GM12892 (cell line): ENCODE measurements at regions not wholly inside any gene's neighbourhood (a gene's known extent, or its start where the extent isn't known, plus 50 kb on each side); places are given as distances from the start of the nearest gene placed in this dataset.
A peak's percentile ranks its signal among the peaks of the same experiment; 100 is the strongest.

Experiments used
- DNase-seq: peaks from one replicate; pipeline ENCODE4 v3.0.0; 2011; ENCODE audit not compliant: insufficient read length
- FAIRE-seq: peaks from 2 replicates; lab custom pipeline; 2011; peaks lifted over from hg19 to GRCh38; lab: Jason Lieb, UNC
- POLR2A ChIP-seq: IDR thresholded peaks from 2 replicates; pipeline ENCODE4 v1.6.1; 2011; ENCODE audit warnings: low read depth, low read length, control low read depth
- POLR2AphosphoS5 ChIP-seq: IDR thresholded peaks from 2 replicates; pipeline ENCODE4 v1.6.1; 2011; ENCODE audit warnings: low read depth, low read length, control low read depth
- TAF1 ChIP-seq: IDR thresholded peaks from 2 replicates; pipeline ENCODE4 v1.6.1; 2011; ENCODE audit warnings: low read depth, mild to moderate bottlenecking, control low read depth, low read length, borderline replicate concordance

DNA sequence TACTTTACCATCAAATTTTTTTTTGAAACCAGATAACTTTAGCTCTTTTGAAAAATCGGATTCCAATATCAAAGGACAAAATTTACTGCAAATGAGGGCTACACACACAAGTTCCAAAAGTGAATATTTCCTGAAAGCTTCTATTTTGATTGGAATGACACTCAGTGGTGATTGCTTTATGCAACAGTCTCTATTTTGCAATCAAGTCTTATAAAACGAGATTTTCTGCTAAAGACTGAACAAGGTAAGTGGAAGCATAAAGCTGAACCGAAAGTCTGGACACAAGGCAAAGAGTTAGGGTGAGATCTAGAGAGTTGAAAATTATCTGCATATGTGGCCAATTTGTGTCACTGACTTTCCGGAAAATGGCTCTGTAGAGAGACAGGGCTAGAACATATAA, 145.0 kb upstream of the OSR1 start:
- no peak for DNase-seq
- no peak for TF ChIP-seq POLR2AphosphoS5
- TF ChIP-seq TAF1: no peak
- no peak for TF ChIP-seq POLR2A
- no peak for FAIRE-seq

DNA sequence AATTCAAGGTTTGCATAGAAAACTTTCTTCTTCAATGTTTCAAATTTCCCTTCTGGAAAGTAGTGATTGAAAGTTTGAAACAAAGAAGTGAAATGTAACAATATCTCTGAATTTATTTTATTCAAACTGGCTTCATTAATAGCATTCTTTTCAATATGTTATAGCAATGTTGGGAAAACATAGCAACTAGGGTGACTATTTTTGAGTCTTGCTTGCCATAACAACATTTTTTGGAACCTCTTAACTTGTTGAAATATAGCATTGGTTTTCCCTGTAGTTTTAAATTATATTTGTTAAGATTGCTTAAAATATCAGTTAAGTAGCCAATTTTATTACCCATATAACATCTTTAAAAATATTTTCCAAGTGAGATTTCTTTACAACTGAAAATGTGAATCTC, 141.7 kb upstream of the OSR1 start:
- DNase-seq: no peak
- TF ChIP-seq POLR2A: no peak
- no peak for TF ChIP-seq POLR2AphosphoS5
- no peak for TF ChIP-seq TAF1
- FAIRE-seq: no peak

DNA sequence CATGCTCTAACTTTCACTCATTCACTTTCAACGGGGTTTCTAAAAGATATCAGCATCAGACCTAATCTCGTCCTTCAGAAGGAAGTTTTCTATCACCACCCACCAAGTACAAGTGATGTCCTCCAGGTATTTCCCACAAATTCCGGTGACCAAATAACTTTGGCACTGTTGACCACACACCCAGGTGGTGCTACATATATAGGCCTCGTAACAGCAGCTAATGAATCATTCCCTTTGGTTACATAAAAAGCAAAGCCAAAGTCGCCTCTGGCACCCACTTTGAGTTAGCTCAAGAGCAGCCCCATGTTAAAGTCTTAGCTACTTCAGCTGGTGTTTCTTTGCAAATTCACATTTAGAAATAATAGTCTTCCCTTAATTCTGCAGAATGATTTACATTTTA, 138.2 kb upstream of the OSR1 start:
- FAIRE-seq (no peak), DNase-seq (no peak)
- TF ChIP-seq POLR2AphosphoS5 (no peak), TAF1 (no peak), POLR2A (no peak)

DNA sequence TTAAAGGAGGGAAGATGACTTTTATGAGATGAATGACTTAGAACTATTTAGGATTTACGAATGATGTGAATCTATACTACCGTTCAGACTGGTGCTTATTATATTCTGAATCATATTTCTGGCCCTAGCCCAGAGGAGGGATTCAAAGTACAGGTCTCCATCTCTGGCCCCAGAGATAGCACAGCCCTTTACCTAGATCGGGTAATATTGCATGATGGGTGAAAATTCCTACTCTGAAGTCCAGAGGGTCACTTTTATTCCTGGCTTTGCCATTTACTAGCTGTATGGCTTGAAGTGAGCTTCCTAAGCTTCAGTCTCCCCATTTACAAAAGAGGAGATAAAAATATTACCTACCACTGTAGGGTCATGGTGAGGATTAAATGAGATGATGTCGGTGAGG, 135.8 kb upstream of the OSR1 start:
- no peak for TF ChIP-seq POLR2AphosphoS5
- no peak for TF ChIP-seq POLR2A
- no peak for TF ChIP-seq TAF1
- no peak for DNase-seq
- FAIRE-seq: no peak

DNA sequence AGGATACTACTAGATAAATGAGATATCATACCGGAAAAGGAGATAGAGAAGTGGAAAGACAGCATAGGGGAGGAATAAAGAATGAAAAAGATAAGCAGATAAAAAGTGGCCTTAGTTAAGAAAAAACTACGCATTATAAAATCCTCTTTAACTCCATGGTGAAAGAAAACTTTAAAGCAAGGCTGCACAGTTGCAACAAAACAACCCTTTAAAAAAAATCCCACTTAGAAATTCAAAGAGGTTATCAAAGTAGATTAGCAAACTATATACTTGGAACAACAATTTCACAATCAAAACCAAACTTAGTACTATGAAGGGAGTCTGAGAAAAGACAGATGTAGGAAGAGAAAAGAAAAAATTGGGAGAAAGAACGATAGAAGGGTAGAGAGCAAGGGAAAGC, 133.4 kb upstream of the OSR1 start:
- FAIRE-seq (no peak), DNase-seq (no peak)
- TF ChIP-seq POLR2AphosphoS5 (no peak), TAF1 (no peak), POLR2A (no peak)

DNA sequence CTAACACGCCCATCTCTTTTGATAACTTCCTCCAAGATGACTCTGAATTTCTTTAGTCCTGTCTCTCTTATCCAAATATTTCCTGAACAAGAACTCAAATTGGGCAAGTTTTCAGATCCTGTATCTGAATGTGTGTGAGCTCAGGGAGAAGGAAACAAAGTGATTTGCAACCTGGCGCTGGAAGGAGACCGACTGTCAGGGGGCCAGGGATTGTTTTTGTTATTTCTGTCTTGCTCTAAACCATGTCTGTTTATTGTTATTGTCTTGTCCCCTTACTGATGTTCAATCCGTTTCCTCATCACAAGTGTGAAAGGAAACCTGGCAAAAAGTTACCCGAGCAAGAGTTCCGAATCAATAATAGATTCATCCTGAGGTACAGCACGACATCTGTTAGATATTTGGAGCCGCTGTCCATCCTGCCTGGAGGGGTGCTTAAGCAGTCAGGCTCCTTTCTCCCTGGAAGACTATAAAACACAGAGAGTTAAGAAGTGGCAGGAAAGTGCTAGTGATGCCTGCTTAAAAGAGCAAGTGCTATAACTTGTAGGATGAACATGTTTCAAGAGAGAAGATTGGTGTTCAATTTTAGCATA, 132.5 kb upstream of the OSR1 start:
- FAIRE-seq (no peak), DNase-seq (no peak)
- TF ChIP-seq POLR2A (no peak), POLR2AphosphoS5 (no peak), TAF1 (no peak)

DNA sequence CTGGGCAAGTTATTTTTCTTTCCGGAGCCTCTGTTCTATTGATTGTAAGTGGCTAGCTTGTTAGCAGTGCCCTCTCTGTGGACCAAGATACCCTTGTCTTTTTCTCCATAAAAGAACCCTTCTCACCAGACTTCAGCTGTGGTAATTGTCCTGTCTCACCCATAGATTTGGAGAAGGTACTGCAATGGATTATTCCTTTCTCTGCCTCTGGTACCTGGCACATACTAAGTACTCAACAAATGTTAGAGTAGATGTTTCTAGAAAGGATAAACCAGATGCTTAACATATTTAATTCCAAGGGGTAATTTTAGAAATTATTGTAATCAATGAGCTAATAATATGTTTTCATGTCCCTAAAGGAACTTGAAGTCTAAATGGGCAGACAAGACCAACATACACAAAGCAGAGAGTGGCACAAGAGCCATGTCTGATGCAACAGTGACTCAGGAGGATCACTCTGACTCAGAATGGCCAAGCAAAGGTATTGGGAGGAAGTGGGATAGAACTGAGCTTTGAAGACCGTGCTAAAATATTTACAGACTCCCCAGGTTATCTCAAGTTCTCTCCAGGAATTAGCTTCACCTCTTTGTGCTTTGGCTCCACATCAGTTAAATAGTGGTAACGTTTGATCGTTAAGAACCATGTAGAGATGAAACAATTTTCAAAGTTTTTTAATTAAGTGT, 129.7 kb upstream of the OSR1 start:
- FAIRE-seq: no peak
- TF ChIP-seq POLR2AphosphoS5 (no peak), TAF1 (no peak), POLR2A (no peak)
- DNase-seq: no peak

DNA sequence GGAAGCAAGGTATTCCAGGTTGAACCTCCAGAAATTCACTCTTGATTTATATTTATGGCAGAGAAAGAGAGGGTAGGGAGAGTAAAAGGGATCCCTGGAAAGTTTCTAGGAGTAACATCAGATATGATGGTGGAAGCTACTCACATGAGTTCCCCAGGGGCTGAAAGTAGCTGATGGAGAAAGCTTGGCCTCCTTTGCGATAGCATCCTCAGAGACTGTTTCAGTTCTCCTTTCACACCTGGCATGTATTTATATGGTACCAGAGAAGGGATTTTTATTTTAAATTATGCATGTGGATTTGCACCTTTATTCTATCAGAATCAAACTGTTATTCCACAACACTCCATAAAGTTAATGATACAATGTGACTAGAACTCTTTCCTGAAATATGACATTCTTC, 126.3 kb upstream of the OSR1 start:
- TF ChIP-seq TAF1 (no peak), POLR2A (no peak), POLR2AphosphoS5 (no peak)
- DNase-seq (no peak), FAIRE-seq (no peak)

DNA sequence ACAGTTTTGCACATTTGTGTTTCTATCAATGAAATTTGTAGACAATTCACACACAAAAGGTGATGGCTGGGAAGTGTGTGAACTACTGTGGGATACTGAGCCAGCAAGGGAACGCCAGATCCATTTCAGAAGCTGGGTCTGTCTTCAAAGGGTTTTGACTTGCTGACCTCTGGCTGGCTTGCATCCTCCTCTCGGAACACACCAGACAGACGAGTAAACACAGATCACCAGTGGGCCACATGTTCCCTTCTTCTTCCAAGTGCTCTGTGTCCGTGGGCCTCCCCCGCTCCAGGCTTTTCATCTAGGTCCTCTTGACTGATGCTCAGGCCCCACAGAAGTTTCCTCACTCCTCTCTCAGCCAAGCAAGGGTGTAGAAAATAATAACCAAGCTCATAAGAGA, 122.2 kb upstream of the OSR1 start:
- DNase-seq (no peak), FAIRE-seq (no peak)
- TF ChIP-seq POLR2A (no peak), POLR2AphosphoS5 (no peak), TAF1 (no peak)

DNA sequence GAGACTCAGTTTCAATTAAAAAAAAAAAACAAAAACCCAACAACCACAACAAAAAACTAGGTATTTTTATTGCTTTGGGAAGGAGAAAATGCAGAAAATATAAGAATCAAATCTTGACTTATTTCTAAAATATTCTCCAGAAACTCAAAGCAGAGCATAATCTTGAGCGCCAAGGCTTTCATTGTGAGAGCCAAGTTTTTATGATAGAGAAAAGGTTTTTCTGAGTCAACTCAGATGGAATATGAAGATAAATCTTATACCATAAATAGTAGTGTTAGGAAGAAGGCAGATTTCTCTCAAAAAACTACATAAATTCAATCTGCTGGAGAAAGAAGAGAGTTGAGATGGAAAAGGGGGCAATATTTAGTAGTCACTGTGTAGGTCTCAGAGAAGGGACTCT, 121.2 kb upstream of the OSR1 start:
- no peak for FAIRE-seq
- TF ChIP-seq POLR2A: no peak
- TF ChIP-seq POLR2AphosphoS5: no peak
- no peak for TF ChIP-seq TAF1
- DNase-seq: no peak

DNA sequence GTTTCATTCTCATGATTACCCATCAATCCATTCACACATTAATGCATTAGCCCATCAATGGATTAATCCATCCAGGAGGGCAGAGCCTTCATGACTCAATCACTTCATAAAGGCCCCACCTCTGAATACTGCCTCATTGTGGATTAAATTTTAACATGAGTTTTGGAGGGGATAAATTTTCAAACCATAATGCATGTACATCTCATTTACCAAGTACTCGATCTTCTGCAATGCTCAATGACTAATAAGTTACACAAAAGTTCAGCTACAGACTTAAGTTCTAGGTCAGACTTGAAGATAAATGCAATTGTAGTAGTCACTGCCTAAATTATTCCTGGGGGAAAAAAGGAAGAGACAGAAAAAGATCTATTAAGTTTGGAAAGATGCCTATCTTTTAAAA, 120.0 kb upstream of the OSR1 start:
- no peak for TF ChIP-seq TAF1
- no peak for TF ChIP-seq POLR2AphosphoS5
- FAIRE-seq (no peak), DNase-seq (no peak)

DNA sequence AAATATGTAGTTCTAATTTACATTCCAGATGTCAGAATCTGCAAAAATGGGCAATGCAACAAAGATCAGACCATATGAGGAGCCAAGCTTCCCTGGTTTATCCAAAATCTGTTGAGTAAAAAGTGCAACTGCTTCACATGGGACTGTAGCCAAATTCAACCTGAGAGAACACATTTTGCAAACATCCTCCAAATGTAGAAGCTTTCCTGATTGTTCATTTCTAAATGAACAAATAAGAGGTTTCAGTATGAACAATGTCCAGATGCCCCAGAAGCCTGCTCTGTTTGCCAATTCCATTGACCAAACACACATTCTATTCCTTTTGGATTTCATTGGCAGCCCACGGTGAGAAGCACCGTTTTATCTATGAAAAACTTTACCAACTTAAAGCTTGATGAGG, 117.9 kb upstream of the OSR1 start:
- TF ChIP-seq POLR2AphosphoS5: no peak
- no peak for TF ChIP-seq TAF1
- TF ChIP-seq POLR2A: no peak
- no peak for DNase-seq
- no peak for FAIRE-seq

DNA sequence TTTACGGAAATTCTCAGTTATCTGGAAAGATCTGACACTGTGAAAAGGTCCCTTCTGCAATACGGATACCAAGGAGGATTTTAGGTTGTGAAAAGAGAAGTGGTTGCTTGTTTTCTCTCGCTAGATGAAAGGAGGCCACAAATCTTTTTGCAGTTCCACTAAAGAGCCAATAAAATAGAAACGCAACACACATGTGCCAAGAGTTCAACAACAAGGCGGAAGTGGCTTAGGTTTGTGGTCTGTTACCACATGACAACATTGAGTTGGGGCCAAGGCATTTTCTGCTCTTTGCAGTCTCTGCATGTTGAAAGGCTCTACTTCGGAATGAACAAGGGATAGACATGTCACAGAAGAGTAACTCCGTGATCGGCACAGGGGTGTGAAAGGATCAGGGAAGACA, 115.7 kb upstream of the OSR1 start:
- no peak for TF ChIP-seq POLR2A
- no peak for TF ChIP-seq POLR2AphosphoS5
- no peak for TF ChIP-seq TAF1
- no peak for DNase-seq
- peak; percentile 58 for FAIRE-seq

DNA sequence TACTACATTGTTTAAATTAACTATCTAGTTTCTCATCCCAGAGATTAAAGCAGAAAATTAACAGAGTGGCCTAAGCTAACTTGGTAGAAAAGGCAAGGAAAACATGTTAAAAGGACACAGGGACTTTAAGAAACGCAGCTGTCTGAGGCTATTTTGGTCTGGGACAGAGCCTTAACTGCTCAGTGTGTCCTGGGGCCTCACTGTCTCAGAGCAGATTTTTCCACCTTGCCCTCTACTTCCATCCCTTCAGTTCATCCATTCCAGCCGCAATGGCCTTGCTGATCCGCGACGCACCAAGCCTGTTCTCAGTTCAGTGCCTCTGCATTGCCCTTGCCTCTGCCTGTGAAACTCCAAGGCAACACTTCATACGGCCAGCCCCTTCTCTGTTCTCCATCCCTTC, 114.9 kb upstream of the OSR1 start:
- no peak for TF ChIP-seq POLR2A
- TF ChIP-seq TAF1: no peak
- TF ChIP-seq POLR2AphosphoS5: no peak
- no peak for FAIRE-seq

More for the DNA sequence above, 114.9 kb upstream of the OSR1 start:
- DNase-seq: no peak
